ENCODE measurements at regions not wholly inside any gene's neighbourhood (a gene's known extent, or its start where the extent isn't known, plus 50 kb on each side); places are given as distances from the start of the nearest gene placed in this dataset.

DNA sequence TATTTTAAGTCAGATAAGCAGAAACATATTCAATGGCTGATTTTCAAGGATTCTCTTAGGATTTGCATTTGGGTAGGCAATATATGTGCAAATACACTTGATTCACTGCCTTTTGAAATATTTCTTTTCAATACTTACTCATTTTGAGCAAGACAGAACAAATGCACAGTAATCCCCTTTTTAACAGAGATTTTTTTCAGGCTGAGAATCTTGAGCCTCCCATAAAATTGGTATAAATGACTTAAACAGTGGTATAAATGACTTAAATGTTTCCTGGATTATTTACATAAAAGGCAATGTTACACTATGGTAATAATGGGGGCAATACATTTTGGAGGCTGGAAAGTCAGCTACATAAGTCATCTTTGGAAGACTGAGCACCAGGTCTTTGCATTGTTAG is 389.0 kb downstream of the OLFM4 start:
- Histone ChIP-seq H3K79me1 (ENCODE audit: insufficient read depth, low read depth, low read length, poor library complexity, severe bottlenecking) (no peaks in the 10 kb centered on the region), H3K23me2 (ENCODE audit: insufficient read length, low read depth, low read length, poor library complexity, severe bottlenecking) (no peaks in the 10 kb centered on the region), H4K5ac (ENCODE audit: insufficient read length, low read depth, low read length) (no peak overlapping the region), H2BK12ac (ENCODE audit: insufficient read length, low read depth, low read length) (no peak overlapping the region), H3K9me3 (ENCODE audit: control insufficient read depth, low read depth, low read length) (no peaks in the 10 kb centered on the region), H2BK15ac (ENCODE audit: low read depth, low read length) (no peak overlapping the region), H3K4me2 (ENCODE audit: insufficient read depth, insufficient read length, low read length) (no peak overlapping the region), H3K4me1 (ENCODE audit: insufficient read depth, low read length) (no peaks in the 10 kb centered on the region), H3K9ac (ENCODE audit: extremely low read depth, insufficient read length, low read length) (no peak overlapping the region), H4K8ac (replicated peaks; ENCODE audit: insufficient read length, low read depth, low read length) (no peak overlapping the region), H3K23ac (ENCODE audit: insufficient read length, low read depth, low read length) (no peak overlapping the region), H2AK5ac (ENCODE audit: insufficient read length, low read length) (no peak overlapping the region), H3K79me2 (ENCODE audit: insufficient read depth, low read length) (no peaks in the 10 kb centered on the region), H2AFZ (ENCODE audit: low read length) (no peak overlapping the region), H3K56ac (ENCODE audit: insufficient read length, low read depth, low read length) (no peak overlapping the region), H3K27me3 (ENCODE audit: insufficient read depth, low read length) (no peaks in the 10 kb centered on the region), H2BK120ac (ENCODE audit: low read depth, low read length, poor library complexity, severe bottlenecking) (no peak overlapping the region), H3K14ac (ENCODE audit: insufficient read depth, low read length) (no peak overlapping the region), H2BK5ac (ENCODE audit: insufficient read length, low read length) (no peak overlapping the region), H3K27ac (ENCODE audit: insufficient read length, low read depth, low read length) (no peak overlapping the region), H3K4ac (ENCODE audit: low read depth, low read length) (no peak overlapping the region), H3K18ac (ENCODE audit: insufficient read length, low read depth, low read length) (no peak overlapping the region), H4K20me1 (ENCODE audit: control insufficient read depth, insufficient read depth, insufficient read length) (no peaks in the 10 kb centered on the region), H4K91ac (ENCODE audit: insufficient read length, low read depth, low read length) (no peak overlapping the region), H2BK20ac (ENCODE audit: low read depth, low read length, poor library complexity, severe bottlenecking) (no peak overlapping the region), H3T11ph (ENCODE audit: low read length) (no peak overlapping the region)
- Mint-ChIP-seq H3K27me3 (ENCODE audit: low read depth) (no peaks in the 10 kb centered on the region), H3K4me1 (no peaks in the 10 kb centered on the region), H3K9me3 (no peaks in the 10 kb centered on the region), H3K27ac (no peak overlapping the region), H3K36me3 (ENCODE audit: insufficient read depth in 1 of 3, low read depth in 3 of 3) (no peaks in the 10 kb centered on the region), H3K4me3 (no peak overlapping the region)
- no peak for DNase-seq
- no peak for TF ChIP-seq CTCF (conservative IDR thresholded peaks at IDR 0.05)

Measured in H9 (cell line).